H9 (cell line): ENCODE measurements at regions not wholly inside any gene's neighbourhood (a gene's known extent, or its start where the extent isn't known, plus 50 kb on each side); places are given as distances from the start of the nearest gene placed in this dataset.

Experiments
- DNase-seq: peaks from one replicate; pipeline ENCODE4 v3.0.0-alpha.2; 2017
- H2AFZ ChIP-seq: one replicate; pipeline ENCODE4 v1.6.1; 2013; ENCODE audit warnings: mild to moderate bottlenecking, low read length, control low read depth, moderate library complexity
- H2AK5ac ChIP-seq: 2 replicates; pipeline ENCODE4 v1.6.1; 2013; ENCODE audit warnings: low read length, control low read depth, mixed read lengths; ENCODE audit not compliant: insufficient read length
- H2BK120ac ChIP-seq: one replicate; pipeline ENCODE4 v1.6.1; 2013; ENCODE audit warnings: low read depth, mild to moderate bottlenecking, low read length, control low read depth, inconsistent platforms; ENCODE audit not compliant: poor library complexity, severe bottlenecking
- H2BK12ac ChIP-seq: 2 replicates; pipeline ENCODE4 v1.6.1; 2013; ENCODE audit warnings: low read length, control low read depth, mixed read lengths, low read depth; ENCODE audit not compliant: insufficient read length
- H2BK15ac ChIP-seq: 2 replicates; pipeline ENCODE4 v1.6.1; 2013; ENCODE audit warnings: low read depth, low read length, control low read depth
- H2BK20ac ChIP-seq: one replicate; pipeline ENCODE4 v1.6.1; 2013; ENCODE audit warnings: low read depth, mild to moderate bottlenecking, low read length, control low read depth, inconsistent platforms; ENCODE audit not compliant: poor library complexity, severe bottlenecking
- H2BK5ac ChIP-seq: 2 replicates; pipeline ENCODE4 v1.6.1; 2013; ENCODE audit warnings: low read length, control low read depth, mixed read lengths; ENCODE audit not compliant: insufficient read length
- H3K14ac ChIP-seq: 2 replicates; pipeline ENCODE4 v1.6.1; 2013; ENCODE audit warnings: low read length, control low read depth; ENCODE audit not compliant: insufficient read depth
- H3K18ac ChIP-seq: 2 replicates; pipeline ENCODE4 v1.6.1; 2013; ENCODE audit warnings: low read depth, mild to moderate bottlenecking, mixed read lengths, low read length, control low read depth; ENCODE audit not compliant: insufficient read length
- H3K23ac ChIP-seq: 2 replicates; pipeline ENCODE4 v1.6.1; 2013; ENCODE audit warnings: low read length, control low read depth, mixed read lengths, low read depth; ENCODE audit not compliant: insufficient read length
- H3K23me2 ChIP-seq: 2 replicates; pipeline ENCODE4 v1.6.1; 2013; ENCODE audit warnings: low read depth, mild to moderate bottlenecking, mixed read lengths, low read length, control low read depth; ENCODE audit not compliant: insufficient read length, poor library complexity, severe bottlenecking
- H3K27ac ChIP-seq: 2 replicates; pipeline ENCODE4 v1.5.1; 2013; ENCODE audit warnings: low read length, control low read depth, mixed read lengths, low read depth; ENCODE audit not compliant: insufficient read length
- H3K27me3 ChIP-seq: 2 replicates; pipeline ENCODE4 v1.6.1; 2013; ENCODE audit warnings: low read length, control low read depth, inconsistent platforms; ENCODE audit not compliant: insufficient read depth
- H3K4ac ChIP-seq: 2 replicates; pipeline ENCODE4 v1.6.1; 2013; ENCODE audit warnings: low read depth, mild to moderate bottlenecking, control low read depth, inconsistent platforms, low read length, moderate library complexity
- H3K4me1 ChIP-seq: 2 replicates; pipeline ENCODE4 v1.6.1; 2013; ENCODE audit warnings: low read length, control low read depth, inconsistent platforms; ENCODE audit not compliant: insufficient read depth
- H3K4me2 ChIP-seq: 2 replicates; pipeline ENCODE4 v1.6.1; 2013; ENCODE audit warnings: low read length, control low read depth, mixed read lengths; ENCODE audit not compliant: insufficient read length, insufficient read depth
- H3K56ac ChIP-seq: 2 replicates; pipeline ENCODE4 v1.6.1; 2013; ENCODE audit warnings: low read depth, mild to moderate bottlenecking, mixed read lengths, low read length, control low read depth; ENCODE audit not compliant: insufficient read length
- H3K79me1 ChIP-seq: 2 replicates; pipeline ENCODE4 v1.6.1; 2013; ENCODE audit warnings: low read depth, mild to moderate bottlenecking, moderate library complexity, low read length, control low read depth, inconsistent platforms; ENCODE audit not compliant: insufficient read depth, poor library complexity, severe bottlenecking
- H3K79me2 ChIP-seq: 2 replicates; pipeline ENCODE4 v1.6.1; 2013; ENCODE audit warnings: low read length, control low read depth, inconsistent platforms; ENCODE audit not compliant: insufficient read depth
- H3K9ac ChIP-seq: 2 replicates; pipeline ENCODE4 v1.6.1; 2013; ENCODE audit warnings: low read length, control low read depth, mixed read lengths; ENCODE audit not compliant: insufficient read length; ENCODE audit errors: extremely low read depth
- H3K9me3 ChIP-seq: one replicate; pipeline ENCODE4 v1.6.1; 2013; ENCODE audit warnings: low read depth, low read length, inconsistent platforms; ENCODE audit not compliant: control insufficient read depth
- H3T11ph ChIP-seq: one replicate; pipeline ENCODE4 v1.6.1; 2013; ENCODE audit warnings: mild to moderate bottlenecking, low read length, control low read depth, inconsistent platforms
- H4K20me1 ChIP-seq: one replicate; pipeline ENCODE4 v1.6.1; 2013; ENCODE audit not compliant: control insufficient read depth, insufficient read length, insufficient read depth
- H4K5ac ChIP-seq: 2 replicates; pipeline ENCODE4 v1.6.1; 2013; ENCODE audit warnings: low read depth, mild to moderate bottlenecking, mixed read lengths, low read length, control low read depth; ENCODE audit not compliant: insufficient read length
- H4K8ac ChIP-seq: replicated peaks from 2 replicates; pipeline ENCODE4 v1.6.1; 2013; ENCODE audit warnings: low read length, control low read depth, mixed read lengths, low read depth; ENCODE audit not compliant: insufficient read length
- H4K91ac ChIP-seq: 2 replicates; pipeline ENCODE4 v1.6.1; 2013; ENCODE audit warnings: low read depth, mild to moderate bottlenecking, moderate library complexity, mixed read lengths, low read length, control low read depth; ENCODE audit not compliant: insufficient read length
- H3K27ac Mint-ChIP-seq, 3 experiments: 2 replicates in 2 of 3; 3 replicates in 1 of 3; pipeline ENCODE4 v1.8.0; 2020 to 2021; ENCODE audit warnings: mixed read lengths in 3 of 3, mild to moderate bottlenecking in 1 of 3, moderate library complexity in 1 of 3
- H3K27me3 Mint-ChIP-seq: 2 replicates; pipeline ENCODE4 v1.8.0; 2021; ENCODE audit warnings: low read depth, mild to moderate bottlenecking, moderate library complexity, mixed read lengths
- H3K36me3 Mint-ChIP-seq, 3 experiments: 2 replicates in 2 of 3; 3 replicates in 1 of 3; pipeline ENCODE4 v1.8.0; 2020 to 2021; ENCODE audit warnings: low read depth in 3 of 3, mixed read lengths in 3 of 3; ENCODE audit not compliant: insufficient read depth in 1 of 3
- H3K4me1 Mint-ChIP-seq, 2 experiments: 2 replicates each; pipeline ENCODE4 v1.8.0; 2020; ENCODE audit warnings: mixed read lengths in 2 of 2
- H3K4me3 Mint-ChIP-seq, 2 experiments: 2 replicates in 1 of 2; 3 replicates in 1 of 2; pipeline ENCODE4 v1.8.0; 2020 to 2021; ENCODE audit warnings: mild to moderate bottlenecking in 2 of 2, mixed read lengths in 2 of 2, moderate library complexity in 1 of 2
- H3K9me3 Mint-ChIP-seq, 2 experiments: 2 replicates in 1 of 2; 3 replicates in 1 of 2; pipeline ENCODE4 v1.8.0; 2020; ENCODE audit warnings: mild to moderate bottlenecking in 2 of 2, mixed read lengths in 2 of 2, moderate library complexity in 1 of 2
- CTCF ChIP-seq: fragments of 200-600 bp; sonication (generic); conservative IDR thresholded peaks from 3 replicates; pipeline ENCODE4 v1.8.0; 2021; ENCODE audit warnings: antibody characterized with exemption, mild to moderate bottlenecking
- WGBS: extraction: QIAGEN DNeasy Blood & Tissue Kit; methylation state at CpG from one replicate; pipeline ENCODE4 v1.1.7; 2013; ENCODE audit warnings: missing lambda C conversion rate, low lambda C conversion rate, mixed read lengths; ENCODE audit not compliant: insufficient read length; ENCODE audit errors: extremely low coverage; 5-methylcytosine and 5-hydroxymethylcytosine counted together

GRCh38 chr18:69230204-69230603, 170.5 kb upstream of the DOK6 start:
- no peak overlapping the region for H3K4ac ChIP-seq
- Mint-ChIP-seq H3K27ac (peak overlapping the region; percentile 26 to 67 (median 64); a peak in 4 of 7 replicates), H3K27me3 (no peaks in the 10 kb centered on the region), H3K4me3 (no peak overlapping the region), H3K36me3 (no peaks in the 10 kb centered on the region), H3K9me3 (no peaks in the 10 kb centered on the region), H3K4me1 (peaks cover 13% of the 10 kb centered on the region in 2 experiments)
- H3T11ph ChIP-seq = no peak overlapping the region
- H2BK12ac ChIP-seq = no peak overlapping the region
- H4K91ac ChIP-seq = no peak overlapping the region
- H2BK15ac ChIP-seq = no peak overlapping the region
- no peaks in the 10 kb centered on the region; the same call in 1 of the 2 replicates for H3K4me1 ChIP-seq
- H3K27me3 ChIP-seq = no peaks in the 10 kb centered on the region
- peak overlapping the region; percentile 83 for H2BK20ac ChIP-seq
- WGBS = no CpG with 5 or more reads among the region's 8 CpGs
- peak; percentile 45 for DNase-seq
- no peak overlapping the region for H3K18ac ChIP-seq
- H2AK5ac ChIP-seq = no peak overlapping the region
- H3K23me2 ChIP-seq = no peaks in the 10 kb centered on the region
- no peak overlapping the region for H4K5ac ChIP-seq
- no peak overlapping the region for H3K23ac ChIP-seq
- H4K8ac ChIP-seq = no peak overlapping the region
- no peak overlapping the region for H3K14ac ChIP-seq
- no peaks in the 10 kb centered on the region for H3K9me3 ChIP-seq
- H3K79me1 ChIP-seq = no peaks in the 10 kb centered on the region
- no peak overlapping the region for H2BK120ac ChIP-seq
- H3K4me2 ChIP-seq = no peak overlapping the region
- H4K20me1 ChIP-seq = no peaks in the 10 kb centered on the region
- no peak overlapping the region for H2AFZ ChIP-seq
- no peak overlapping the region for H3K56ac ChIP-seq
- H3K79me2 ChIP-seq = peaks cover 2% of the 10 kb centered on the region; the same call in 1 of the 2 replicates
- H2BK5ac ChIP-seq = no peak overlapping the region
- no peak overlapping the region for H3K9ac ChIP-seq
- H3K27ac ChIP-seq = no peak overlapping the region
- TF ChIP-seq CTCF = no peak
